Sigmoid colon (tissue), 6 donors: ENCODE measurements at regions not wholly inside any gene's neighbourhood (a gene's known extent, or its start where the extent isn't known, plus 50 kb on each side); places are given as distances from the start of the nearest gene placed in this dataset.
"Not testable (repeated sequence)": the region's sequence is repeated elsewhere in the genome, so short reads cannot be mapped to it uniquely, and the experiment has no call there.

Experiments
- DNase-seq: peaks from one replicate; pipeline ENCODE4 v3.0.0-alpha.2; 2019
- H3K27ac ChIP-seq, 4 donors: fragments of 200-600 bp; sonication (generic); one replicate each; pipeline ENCODE4 v1.5.1; 2016 to 2019; ENCODE audit warnings: mild to moderate bottlenecking in 1 of 4
- H3K27me3 ChIP-seq, 3 donors: fragments of 200-600 bp; sonication (generic); one replicate each; pipeline ENCODE4 v1.5.1; 2019; ENCODE audit warnings: mild to moderate bottlenecking in 1 of 3
- H3K36me3 ChIP-seq, 4 donors: fragments of 200-600 bp; sonication (generic); one replicate each; pipeline ENCODE4 v1.5.1; 2016 to 2019
- H3K4me1 ChIP-seq, 4 donors: fragments of 200-600 bp; sonication (generic); one replicate each; pipeline ENCODE4 v1.5.1; 2017 to 2019
- H3K4me3 ChIP-seq, 4 donors: fragments of 200-600 bp; sonication (generic); one replicate each; pipeline ENCODE4 v1.5.1; 2017 to 2019; ENCODE audit warnings: mild to moderate bottlenecking in 2 of 4, moderate library complexity in 1 of 4
- H3K9me3 ChIP-seq, 4 donors: fragments of 200-600 bp in 3 of 4; sonication (generic) in 3 of 4; one replicate each; pipeline versions ENCODE4 v1.5.1 to v1.6.1; 2013 to 2019
- EP300 ChIP-seq, 4 donors: sonication (generic); formaldehyde crosslinking; IDR thresholded peaks; one replicate each; pipeline ENCODE4 v1.6.1; 2017; ENCODE audit warnings: antibody characterized with exemption in 4 of 4
- POLR2A ChIP-seq, 2 donors: fragments of 450-650 bp; IDR thresholded peaks; one replicate each; pipeline ENCODE4 v1.6.1; 2016; ENCODE audit warnings: antibody characterized with exemption in 2 of 2, mild to moderate bottlenecking in 2 of 2, moderate library complexity in 2 of 2
- POLR2AphosphoS5 ChIP-seq, 4 donors: sonication (generic); formaldehyde crosslinking; IDR thresholded peaks; one replicate each; pipeline ENCODE4 v1.6.1; 2017; ENCODE audit warnings: antibody characterized with exemption in 4 of 4
- WGBS, 2 donors: extraction: QIAGEN DNeasy Blood & Tissue Kit; methylation state at CpG; one replicate each; pipeline ENCODE4 v1.1.7; 2013; 5-methylcytosine and 5-hydroxymethylcytosine counted together
- intact Hi-C: fragments of 100-400 bp; cut with DNase I; formaldehyde crosslinking; loops from one replicate; pipeline ENCODE4 v1.15.1; 2023
- TF ChIP-seq, protein P1 (sequence below), 4 experiments: fragments of 450-650 bp in 3 of 4; fragments of 200-600 bp in 1 of 4; IDR thresholded peaks; one replicate each; pipeline ENCODE4 v1.5.1; 2016 to 2019; ENCODE audit warnings: antibody characterized with exemption in 4 of 4, mild to moderate bottlenecking in 3 of 4, moderate library complexity in 2 of 4
- donor health status: healthy with polysubstance abuse.
- donor health status: healthy.

- Histone ChIP-seq H3K27ac (no peak overlapping the region), H3K36me3 (no peaks in the 10 kb centered on the region), H3K4me1 (no peaks in the 10 kb centered on the region), H3K27me3 (no peaks in the 10 kb centered on the region), H3K4me3 (no peak overlapping the region), H3K9me3 (no peaks in the 10 kb centered on the region)
- WGBS, 2 donors, result 73 to 82% methylated on average over 4 of the region's 4 CpGs
- DNase-seq, result no peak
- no peak for TF ChIP-seq POLR2A (IDR thresholded peaks at IDR 0.05)
- intact Hi-C loops, result no loop called here
Observed at GRCh38 chr12:92378682-92379479, 233.2 kb upstream of the BTG1 start.

GRCh38 chr12:92375504-92375903 is 229.9 kb upstream of the BTG1 start:
- H3K27ac ChIP-seq, H3K4me1 ChIP-seq, H3K36me3 ChIP-seq, H3K4me3 ChIP-seq, H3K27me3 ChIP-seq, DNase-seq, intact Hi-C loops, H3K9me3 ChIP-seq: not testable (repeated sequence)
- WGBS, 2 donors, result 97 to 98% methylated on average over 3 of the region's 3 CpGs

GRCh38 chr12:92370828-92371227 is 225.2 kb upstream of the BTG1 start:
- no peak for TF ChIP-seq POLR2A (IDR thresholded peaks at IDR 0.05)
- TF ChIP-seq POLR2AphosphoS5 (IDR thresholded peaks at IDR 0.05), result no peak
- TF ChIP-seq, protein P1, sequence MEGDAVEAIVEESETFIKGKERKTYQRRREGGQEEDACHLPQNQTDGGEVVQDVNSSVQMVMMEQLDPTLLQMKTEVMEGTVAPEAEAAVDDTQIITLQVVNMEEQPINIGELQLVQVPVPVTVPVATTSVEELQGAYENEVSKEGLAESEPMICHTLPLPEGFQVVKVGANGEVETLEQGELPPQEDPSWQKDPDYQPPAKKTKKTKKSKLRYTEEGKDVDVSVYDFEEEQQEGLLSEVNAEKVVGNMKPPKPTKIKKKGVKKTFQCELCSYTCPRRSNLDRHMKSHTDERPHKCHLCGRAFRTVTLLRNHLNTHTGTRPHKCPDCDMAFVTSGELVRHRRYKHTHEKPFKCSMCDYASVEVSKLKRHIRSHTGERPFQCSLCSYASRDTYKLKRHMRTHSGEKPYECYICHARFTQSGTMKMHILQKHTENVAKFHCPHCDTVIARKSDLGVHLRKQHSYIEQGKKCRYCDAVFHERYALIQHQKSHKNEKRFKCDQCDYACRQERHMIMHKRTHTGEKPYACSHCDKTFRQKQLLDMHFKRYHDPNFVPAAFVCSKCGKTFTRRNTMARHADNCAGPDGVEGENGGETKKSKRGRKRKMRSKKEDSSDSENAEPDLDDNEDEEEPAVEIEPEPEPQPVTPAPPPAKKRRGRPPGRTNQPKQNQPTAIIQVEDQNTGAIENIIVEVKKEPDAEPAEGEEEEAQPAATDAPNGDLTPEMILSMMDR (IDR thresholded peaks at IDR 0.05), result no peak
- no peak for TF ChIP-seq EP300 (IDR thresholded peaks at IDR 0.05)
- no peaks in the 10 kb centered on the region for H3K9me3 ChIP-seq
- intact Hi-C loops, result no loop called here
- H3K4me3 ChIP-seq, result no peak overlapping the region
- H3K27me3 ChIP-seq, result no peaks in the 10 kb centered on the region
- H3K36me3 ChIP-seq, result no peaks in the 10 kb centered on the region
- no peak overlapping the region for H3K27ac ChIP-seq
- no peaks in the 10 kb centered on the region for H3K4me1 ChIP-seq
- DNase-seq, result no peak

- intact Hi-C loops, result no loop called here
- Histone ChIP-seq H3K36me3 (no peaks in the 10 kb centered on the region), H3K27me3 (no peaks in the 10 kb centered on the region), H3K27ac (no peak overlapping the region), H3K4me1 (no peaks in the 10 kb centered on the region), H3K9me3 (no peaks in the 10 kb centered on the region), H3K4me3 (no peak overlapping the region)
- DNase-seq, result no peak
- WGBS, 2 donors, result 96 to 97% methylated on average over 2 of the region's 2 CpGs
- no peak for TF ChIP-seq POLR2AphosphoS5 (IDR thresholded peaks at IDR 0.05)
- TF ChIP-seq POLR2A (IDR thresholded peaks at IDR 0.05), result no peak
- TF ChIP-seq, protein P1 (IDR thresholded peaks at IDR 0.05), result no peak
- TF ChIP-seq EP300 (IDR thresholded peaks at IDR 0.05), result no peak
Observed at GRCh38 chr12:92369636-92370035, 224.0 kb upstream of the BTG1 start.

DNA sequence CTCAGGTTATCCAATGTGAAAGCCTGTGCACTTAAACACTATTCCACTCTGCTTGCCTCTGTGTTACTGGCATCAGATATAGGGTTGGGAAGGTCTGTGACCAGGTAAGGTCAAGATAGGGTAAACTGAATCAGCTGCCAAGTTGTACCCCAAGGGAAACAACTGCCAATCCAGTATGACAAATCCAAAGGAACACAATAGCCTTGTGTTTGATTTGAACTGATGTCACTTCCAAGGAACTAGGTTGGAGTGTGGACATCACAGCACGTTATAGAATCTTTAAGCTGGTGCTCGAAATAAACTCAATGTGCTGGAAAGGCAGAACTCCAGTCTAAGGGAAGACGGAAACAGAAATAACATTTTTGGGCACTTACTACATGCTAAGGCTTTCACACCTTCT is 223.4 kb upstream of the BTG1 start:
- H3K4me1 ChIP-seq, result no peaks in the 10 kb centered on the region
- no peak overlapping the region for H3K27ac ChIP-seq
- DNase-seq, result no peak
- no peaks in the 10 kb centered on the region for H3K36me3 ChIP-seq
- no peaks in the 10 kb centered on the region for H3K27me3 ChIP-seq
- intact Hi-C loops, result no loop called here
- 93 to 96% methylated on average over 3 of the region's 3 CpGs for WGBS, 2 donors
- no peak overlapping the region for H3K4me3 ChIP-seq
- no peak for TF ChIP-seq POLR2AphosphoS5 (IDR thresholded peaks at IDR 0.05)
- TF ChIP-seq, protein P1 (IDR thresholded peaks at IDR 0.05), result no peak
- TF ChIP-seq POLR2A (IDR thresholded peaks at IDR 0.05), result no peak
- TF ChIP-seq EP300 (IDR thresholded peaks at IDR 0.05), result no peak
- no peaks in the 10 kb centered on the region for H3K9me3 ChIP-seq

GRCh38 chr12:92365836-92366235 is 220.2 kb upstream of the BTG1 start:
- Histone ChIP-seq H3K9me3 (no peaks in the 10 kb centered on the region), H3K27me3 (no peaks in the 10 kb centered on the region), H3K4me3 (no peak overlapping the region), H3K27ac (no peak overlapping the region), H3K36me3 (no peaks in the 10 kb centered on the region), H3K4me1 (peaks cover 0 to 5% (median 2%) of the 10 kb centered on the region in 4 donors)
- 53 to 93% methylated on average over 2 of the region's 2 CpGs for WGBS, 2 donors
- no peak for TF ChIP-seq POLR2A (IDR thresholded peaks at IDR 0.05)
- TF ChIP-seq EP300 (IDR thresholded peaks at IDR 0.05), result no peak
- intact Hi-C loops, result no loop called here
- no peak for DNase-seq
